ENCODE measurements at regions not wholly inside any gene's neighbourhood (a gene's known extent, or its start where the extent isn't known, plus 50 kb on each side); places are given as distances from the start of the nearest gene placed in this dataset.

GRCh38 chr5:17441351-17441750, 56.7 kb upstream of the TAF11L2 start:
- no peaks in the 10 kb centered on the region for H3K4me1 ChIP-seq
- intact Hi-C loops (cut with DNase I), result no loop called here
- no peak overlapping the region for H3K4me3 ChIP-seq
- no peak for DNase-seq
- WGBS, 2 donors, result 57 to 79% methylated on average over 3 of the region's 3 CpGs
- H3K9me3 ChIP-seq, result no peaks in the 10 kb centered on the region
- peaks cover 0 to 3% (median 0%) of the 10 kb centered on the region in 4 donors for H3K27me3 ChIP-seq
- no peak for TF ChIP-seq CTCF (IDR thresholded peaks at IDR 0.05)
- peak in 1 of 4 donors; percentile 21 for ATAC-seq
- no peak for FAIRE-seq
- no peaks in the 10 kb centered on the region for H3K36me3 ChIP-seq
- no peak overlapping the region for H3K27ac ChIP-seq

GRCh38 chr5:17443333-17444130, 54.5 kb upstream of the TAF11L2 start:
- Histone ChIP-seq H3K4me1 (no peaks in the 10 kb centered on the region), H3K4me3 (no peak overlapping the region), H3K9me3 (no peaks in the 10 kb centered on the region), H3K27ac (no peak overlapping the region), H3K27me3 (no peaks in the 10 kb centered on the region), H3K36me3 (no peaks in the 10 kb centered on the region)
- intact Hi-C loops (cut with DNase I), result no loop called here
- WGBS, 2 donors, result 72 to 78% methylated on average over 23 of the region's 23 CpGs
- ATAC-seq (no peak), DNase-seq (peak in 1 of 6 donors; percentile 38), FAIRE-seq (no peak)
- no peak for TF ChIP-seq CTCF (IDR thresholded peaks at IDR 0.05)

GRCh38 chr5:17444496-17444895, 53.5 kb upstream of the TAF11L2 start:
- no peaks in the 10 kb centered on the region for H3K4me1 ChIP-seq
- ATAC-seq (no peak), DNase-seq (no peak), FAIRE-seq (no peak)
- H3K36me3 ChIP-seq, result no peaks in the 10 kb centered on the region
- H3K27me3 ChIP-seq, result no peaks in the 10 kb centered on the region
- H3K27ac ChIP-seq, result no peak overlapping the region
- intact Hi-C loops (cut with DNase I), result no loop called here
- H3K9me3 ChIP-seq, result no peaks in the 10 kb centered on the region
- 49 to 56% methylated on average over 1 of the region's 1 CpG for WGBS, 2 donors
- H3K4me3 ChIP-seq, result no peak overlapping the region
- no peak for TF ChIP-seq CTCF (IDR thresholded peaks at IDR 0.05)

- no peaks in the 10 kb centered on the region for H3K4me1 ChIP-seq
- ATAC-seq (peak in 1 of 4 donors; percentile 46), DNase-seq (no peak), FAIRE-seq (no peak)
- H3K36me3 ChIP-seq, result no peaks in the 10 kb centered on the region
- no peaks in the 10 kb centered on the region for H3K27me3 ChIP-seq
- no peaks in the 10 kb centered on the region for H3K9me3 ChIP-seq
- no peak overlapping the region for H3K4me3 ChIP-seq
- intact Hi-C loops (cut with DNase I), result no loop called here
- TF ChIP-seq CTCF (IDR thresholded peaks at IDR 0.05), result no peak
- WGBS, 2 donors, result 31 to 51% methylated on average over 2 of the region's 2 CpGs
- no peak overlapping the region for H3K27ac ChIP-seq
These were observed 52.8 kb upstream of the TAF11L2 start for GRCh38 chr5:17445185-17445584.

Data from pancreas (tissue), 10 donors.